LNCAP (cell line): ENCODE measurements at regions not wholly inside any gene's neighbourhood (a gene's known extent, or its start where the extent isn't known, plus 50 kb on each side); places are given as distances from the start of the nearest gene placed in this dataset.

Experiments used
- CTCF ChIP-seq: fragments of 450-650 bp; IDR thresholded peaks from 2 replicates; pipeline ENCODE4 v1.5.1; 2017; ENCODE audit warnings: mild to moderate bottlenecking

GRCh38 chr3:74507691-74508090 lies 106.8 kb downstream of the CNTN3 start:
- no peak for TF ChIP-seq CTCF

DNA sequence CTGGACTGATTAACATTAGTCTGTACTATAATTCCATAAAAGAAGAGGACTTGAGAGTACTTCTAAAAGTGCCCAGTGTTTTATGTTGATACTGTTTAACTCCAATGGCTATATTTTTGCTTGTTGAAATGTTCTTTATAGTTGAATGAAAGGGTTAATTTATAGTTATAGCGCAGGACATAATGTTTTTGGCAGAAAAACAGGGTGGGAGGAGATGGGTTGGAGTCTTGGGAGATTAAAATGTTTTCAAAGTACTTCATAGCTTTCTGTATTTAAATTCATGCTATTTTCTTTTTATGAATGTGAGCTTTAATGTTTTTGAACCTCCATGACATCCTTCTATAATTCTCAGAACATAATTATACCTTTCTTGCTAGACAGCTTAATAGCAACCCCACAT lies 108.2 kb downstream of the CNTN3 start:
- no peak for TF ChIP-seq CTCF

GRCh38 chr3:74501007-74501406 lies 113.5 kb downstream of the CNTN3 start:
- TF ChIP-seq CTCF = no peak

DNA sequence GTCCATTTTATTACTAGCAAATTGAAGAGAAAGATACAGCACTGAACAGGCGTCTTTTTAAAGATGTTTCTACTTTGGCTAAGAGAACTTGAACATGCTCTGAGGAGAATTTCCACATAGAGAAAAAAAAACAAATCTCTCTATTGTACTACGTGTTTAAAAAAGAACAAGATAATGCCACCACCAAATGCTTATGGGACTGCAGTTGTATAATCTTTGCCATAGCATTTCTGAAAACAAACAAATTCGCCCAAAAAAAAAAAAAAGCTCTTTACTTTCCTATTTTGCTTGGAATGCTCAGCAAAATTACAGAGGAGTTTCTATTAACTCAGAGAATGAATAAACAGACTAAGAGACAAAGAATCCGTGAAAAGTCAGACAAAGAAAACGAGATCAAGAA lies 114.2 kb downstream of the CNTN3 start:
- no peak for TF ChIP-seq CTCF

- TF ChIP-seq CTCF = no peak
These were observed 122.6 kb downstream of the CNTN3 start for GRCh38 chr3:74491874-74492273.

DNA sequence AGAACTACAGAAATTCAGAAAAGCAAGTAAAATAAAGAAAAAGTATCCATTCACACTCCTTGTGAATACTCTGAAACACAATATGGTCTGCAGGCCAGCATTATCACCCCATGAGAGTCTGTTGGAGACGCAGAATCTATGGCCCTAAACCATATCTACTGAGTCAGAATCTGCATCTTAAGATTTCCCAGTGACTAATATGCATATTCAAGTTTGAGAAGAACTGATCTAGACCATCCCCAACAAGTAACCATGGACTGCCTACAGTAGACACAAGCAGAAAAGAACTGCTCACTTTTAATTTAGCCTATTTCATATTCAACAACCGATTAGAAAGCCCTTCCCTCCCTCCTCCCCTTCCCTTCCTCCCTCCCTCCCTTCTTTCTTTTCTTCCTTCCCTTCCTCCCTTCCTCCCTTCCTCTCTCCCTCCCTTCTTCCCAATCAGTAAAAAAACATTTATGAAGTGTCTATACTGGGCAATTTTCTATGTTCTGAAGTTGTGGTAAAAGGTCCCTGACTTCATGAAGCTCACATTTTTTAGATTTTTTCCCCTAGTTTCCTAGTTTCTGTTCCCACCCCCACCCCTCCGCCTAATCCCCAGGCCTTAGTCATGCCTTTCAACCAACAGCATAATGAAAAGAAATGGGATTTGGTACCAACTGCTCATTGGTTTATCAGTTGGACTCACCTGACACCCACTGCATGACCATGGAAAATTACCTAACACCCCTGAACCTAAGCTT lies 125.2 kb downstream of the CNTN3 start:
- TF ChIP-seq CTCF = no peak

DNA sequence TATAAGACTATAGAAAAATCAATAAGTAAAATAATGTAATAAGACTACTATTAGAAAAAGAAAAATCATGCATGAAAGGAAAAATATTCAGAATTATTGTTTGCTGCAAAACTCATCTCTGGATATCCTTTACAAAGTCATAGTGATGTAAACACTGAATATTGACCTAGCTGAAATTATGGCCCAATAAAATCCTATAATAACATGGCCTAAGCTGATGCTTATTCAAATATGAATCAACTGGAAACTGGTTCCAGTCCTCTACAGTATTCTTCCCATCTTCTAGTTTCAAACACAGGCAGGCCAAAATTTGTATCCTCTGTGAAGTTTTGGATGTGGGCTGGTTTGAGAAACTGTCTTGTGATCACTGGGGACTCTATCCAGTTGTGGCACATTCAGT lies 134.5 kb downstream of the CNTN3 start:
- TF ChIP-seq CTCF = no peak

- no peak for TF ChIP-seq CTCF
These were observed 144.1 kb downstream of the CNTN3 start for GRCh38 chr3:74470313-74470712.
